ENCODE measurements at regions not wholly inside any gene's neighbourhood (a gene's known extent, or its start where the extent isn't known, plus 50 kb on each side); places are given as distances from the start of the nearest gene placed in this dataset.

DNA sequence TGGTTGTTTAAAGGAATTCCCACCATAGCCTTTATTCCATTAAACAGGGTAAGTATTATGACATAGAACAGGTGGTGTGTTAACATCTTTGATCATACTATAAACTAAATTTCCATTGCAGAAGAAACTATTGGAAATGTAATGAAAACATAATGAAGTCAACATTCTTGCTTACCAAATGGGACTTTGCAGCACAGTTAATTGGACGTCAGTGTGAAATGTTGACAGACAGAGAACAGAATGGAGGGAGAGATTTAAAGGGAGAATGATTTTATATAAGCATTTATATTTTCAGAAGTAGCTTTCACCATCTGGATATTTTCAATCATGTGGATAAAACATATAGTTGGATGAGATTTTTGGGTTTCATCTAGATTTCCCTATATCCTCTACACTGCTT lies 311.3 kb downstream of the TUSC1 start:
- Histone ChIP-seq H4K5ac (ENCODE audit: low read depth, low read length) (no peak overlapping the region), H2AK5ac (ENCODE audit: low read depth, low read length) (no peak overlapping the region), H2BK20ac (ENCODE audit: low read depth, low read length) (no peak overlapping the region), H3K4me1 (ENCODE audit: control insufficient read depth, insufficient read depth, low read length) (no peaks in the 10 kb centered on the region), H3K27ac (ENCODE audit: insufficient read depth, low read length) (no peak overlapping the region), H2BK120ac (ENCODE audit: low read depth, low read length) (no peak overlapping the region), H2BK15ac (ENCODE audit: low read depth, low read length) (no peak overlapping the region), H3K9me1 (ENCODE audit: insufficient read depth, low read length) (no peaks in the 10 kb centered on the region), H4K20me1 (ENCODE audit: insufficient read depth, low read length) (no peaks in the 10 kb centered on the region), H3K4me2 (ENCODE audit: low read depth, low read length) (no peak overlapping the region), H2AK9ac (replicated peaks; ENCODE audit: low read depth, low read length, poor library complexity) (no peak overlapping the region), H3K27me3 (ENCODE audit: control insufficient read depth, insufficient read depth, low read length) (no peaks in the 10 kb centered on the region), H3K56ac (ENCODE audit: extremely low read depth, insufficient read depth, low read length) (no peak overlapping the region), H2AFZ (replicated peaks; ENCODE audit: low read length, poor library complexity) (no peak overlapping the region), H2BK5ac (ENCODE audit: low read depth, low read length, poor library complexity, severe bottlenecking) (no peak overlapping the region), H3K18ac (ENCODE audit: low read depth, low read length) (no peak overlapping the region), H3K36me3 (ENCODE audit: control insufficient read depth, insufficient read depth, low read length) (no peaks in the 10 kb centered on the region), H4K8ac (ENCODE audit: low read depth in 2 of 2, low read length in 2 of 2) (no peak overlapping the region), H3K79me1 (ENCODE audit: low read depth in 1 of 2, low read length in 2 of 2) (no peaks in the 10 kb centered on the region), H3K9ac (ENCODE audit: low read depth, low read length) (no peak overlapping the region), H4K91ac (ENCODE audit: insufficient read depth, low read depth, low read length) (no peak overlapping the region), H3K4me3 (ENCODE audit: insufficient read depth, low read depth, low read length) (no peak overlapping the region), H3K9me3 (ENCODE audit: control insufficient read depth, insufficient read depth, low read length) (peaks cover 4% of the 10 kb centered on the region), H3K23ac (ENCODE audit: low read depth, low read length) (no peak overlapping the region), H3K14ac (replicated peaks; ENCODE audit: low read depth, low read length) (no peak overlapping the region), H3K4ac (ENCODE audit: low read depth, low read length) (no peak overlapping the region)
- intact Hi-C loops (cut with micrococcal nuclease) (no loop called here), dilution Hi-C loops (cut with HindIII; ENCODE audit: low sequenced_read_pairs, unreplicated experiment) (no loop called here), in situ Hi-C loops (cut with MboI; ENCODE audit: low sequenced_read_pairs) (no loop called here)
- ChIA-PET POLR2A (ENCODE audit: unreplicated experiment) (no interaction called here), CTCF (no interaction called here)
- BruUV-seq (replicated peaks) = no TSS peak
- no peak for ATAC-seq (ENCODE audit: low read depth)
- no peak for DNase-seq
- TF ChIP-seq RFX5 (IDR thresholded peaks at IDR 0.05; ENCODE audit: low read depth, low read length) (no peak), MAFK (IDR thresholded peaks at IDR 0.05; ENCODE audit: low read depth, low read length) (no peak), FOS (IDR thresholded peaks at IDR 0.05; ENCODE audit: low read depth, low read length) (no peak)
- TF ChIP-seq, protein P1, sequence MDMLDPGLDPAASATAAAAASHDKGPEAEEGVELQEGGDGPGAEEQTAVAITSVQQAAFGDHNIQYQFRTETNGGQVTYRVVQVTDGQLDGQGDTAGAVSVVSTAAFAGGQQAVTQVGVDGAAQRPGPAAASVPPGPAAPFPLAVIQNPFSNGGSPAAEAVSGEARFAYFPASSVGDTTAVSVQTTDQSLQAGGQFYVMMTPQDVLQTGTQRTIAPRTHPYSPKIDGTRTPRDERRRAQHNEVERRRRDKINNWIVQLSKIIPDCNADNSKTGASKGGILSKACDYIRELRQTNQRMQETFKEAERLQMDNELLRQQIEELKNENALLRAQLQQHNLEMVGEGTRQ (IDR thresholded peaks at IDR 0.05; ENCODE audit: low read depth, low read length) = no peak
- TF ChIP-seq, protein P2, sequence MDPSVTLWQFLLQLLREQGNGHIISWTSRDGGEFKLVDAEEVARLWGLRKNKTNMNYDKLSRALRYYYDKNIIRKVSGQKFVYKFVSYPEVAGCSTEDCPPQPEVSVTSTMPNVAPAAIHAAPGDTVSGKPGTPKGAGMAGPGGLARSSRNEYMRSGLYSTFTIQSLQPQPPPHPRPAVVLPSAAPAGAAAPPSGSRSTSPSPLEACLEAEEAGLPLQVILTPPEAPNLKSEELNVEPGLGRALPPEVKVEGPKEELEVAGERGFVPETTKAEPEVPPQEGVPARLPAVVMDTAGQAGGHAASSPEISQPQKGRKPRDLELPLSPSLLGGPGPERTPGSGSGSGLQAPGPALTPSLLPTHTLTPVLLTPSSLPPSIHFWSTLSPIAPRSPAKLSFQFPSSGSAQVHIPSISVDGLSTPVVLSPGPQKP (IDR thresholded peaks at IDR 0.05; ENCODE audit: borderline replicate concordance, low read depth, low read length) = no peak
- no CpG with 5 or more reads among the region's 1 CpG for WGBS, 2 experiments (ENCODE audit: extremely low coverage in 2 of 2, insufficient read length in 1 of 2)

Data from IMR-90 (cell line).